Uterus (tissue), 3 donors: ENCODE measurements at regions not wholly inside any gene's neighbourhood (a gene's known extent, or its start where the extent isn't known, plus 50 kb on each side); places are given as distances from the start of the nearest gene placed in this dataset.

Source experiments
- DNase-seq, 2 donors: peaks; one replicate each; pipeline ENCODE4 v3.0.0-alpha.2; 2019 to 2020
- H3K27ac ChIP-seq, 2 donors: fragments of 200-600 bp; sonication (generic); 1 replicate in 1 of 2; 2 replicates in 1 of 2; pipeline ENCODE4 v1.5.1; 2016 to 2018
- H3K27me3 ChIP-seq, 2 donors: fragments of 200-600 bp; sonication (generic); one replicate each; pipeline ENCODE4 v1.5.1; 2018 to 2019; ENCODE audit warnings: control low read depth in 1 of 2
- H3K36me3 ChIP-seq, 2 donors: fragments of 200-600 bp; sonication (generic); one replicate each; pipeline ENCODE4 v1.5.1; 2019; ENCODE audit warnings: control low read depth in 1 of 2
- H3K4me1 ChIP-seq, 2 donors: fragments of 200-600 bp; sonication (generic); one replicate each; pipeline ENCODE4 v1.5.1; 2018 to 2019; ENCODE audit warnings: control low read depth in 1 of 2
- H3K4me3 ChIP-seq, 2 donors: fragments of 200-600 bp; sonication (generic); 1 replicate in 1 of 2; 2 replicates in 1 of 2; pipeline ENCODE4 v1.5.1; 2018 to 2019; ENCODE audit warnings: mild to moderate bottlenecking in 1 of 2
- H3K9me3 ChIP-seq, 2 donors: fragments of 200-600 bp; sonication (generic); one replicate each; pipeline ENCODE4 v1.5.1; 2019; ENCODE audit warnings: control low read depth in 1 of 2
- CTCF ChIP-seq, 4 experiments: fragments of 200-600 bp in 2 of 4; fragments of 450-650 bp in 2 of 4; sonication (generic) in 2 of 4; IDR thresholded peaks; one replicate each; pipeline ENCODE4 v1.5.1; 2016 to 2019; ENCODE audit warnings: antibody characterized with exemption in 4 of 4, mild to moderate bottlenecking in 2 of 4, moderate library complexity in 1 of 4
- POLR2A ChIP-seq, 2 donors: fragments of 450-650 bp; IDR thresholded peaks; one replicate each; pipeline ENCODE4 v1.6.1; 2016; ENCODE audit warnings: antibody characterized with exemption in 2 of 2, mild to moderate bottlenecking in 1 of 2, moderate library complexity in 1 of 2
- intact Hi-C: fragments of 100-400 bp; cut with DNase I; formaldehyde crosslinking; loops from one replicate; pipeline ENCODE4 v1.15.1; 2023; ENCODE audit warnings: low total_unique reads
- donor health status: DM: yes; HTN: yes; CAD: no.

- no peaks in the 10 kb centered on the region for H3K27me3 ChIP-seq
- TF ChIP-seq POLR2A (IDR thresholded peaks at IDR 0.05) = no peak
- no peak for TF ChIP-seq CTCF (IDR thresholded peaks at IDR 0.05)
- H3K36me3 ChIP-seq = no peaks in the 10 kb centered on the region
- intact Hi-C loops = no loop called here
- no peak for DNase-seq
- H3K4me3 ChIP-seq = no peak overlapping the region
- no peaks in the 10 kb centered on the region for H3K4me1 ChIP-seq
- H3K9me3 ChIP-seq = no peaks in the 10 kb centered on the region
- no peak overlapping the region for H3K27ac ChIP-seq
Observed at GRCh38 chr17:5885336-5885735, 184.8 kb upstream of the WSCD1 start.

DNA sequence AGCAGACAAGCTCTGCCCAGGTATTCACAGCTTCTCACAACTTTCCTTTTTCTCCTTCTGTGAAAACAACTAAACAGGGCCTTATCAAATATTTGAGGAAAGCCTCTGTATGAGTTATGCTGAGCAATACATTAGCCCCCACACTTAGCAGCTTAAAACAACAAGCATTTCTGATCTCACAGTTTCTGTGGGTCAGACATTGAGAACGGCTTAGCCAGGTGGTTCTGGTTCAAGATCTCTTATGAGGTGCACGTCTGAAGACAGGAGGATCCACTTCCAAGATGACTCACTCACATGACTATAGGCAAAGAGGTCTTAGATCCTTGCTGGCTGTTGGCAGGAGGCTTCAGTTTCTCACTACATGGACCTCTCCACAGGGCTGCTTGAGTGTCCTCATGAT, 181.4 kb upstream of the WSCD1 start:
- TF ChIP-seq CTCF (IDR thresholded peaks at IDR 0.05) (no peak), POLR2A (IDR thresholded peaks at IDR 0.05) (no peak)
- intact Hi-C loops = no loop called here
- no peaks in the 10 kb centered on the region for H3K27me3 ChIP-seq

GRCh38 chr17:5892921-5893675, 177.1 kb upstream of the WSCD1 start:
- no peak for DNase-seq
- Histone ChIP-seq H3K27me3 (no peaks in the 10 kb centered on the region), H3K36me3 (no peaks in the 10 kb centered on the region), H3K9me3 (no peaks in the 10 kb centered on the region), H3K4me3 (no peak overlapping the region), H3K4me1 (no peaks in the 10 kb centered on the region), H3K27ac (no peak overlapping the region)
- TF ChIP-seq POLR2A (IDR thresholded peaks at IDR 0.05) (no peak), CTCF (IDR thresholded peaks at IDR 0.05) (no peak)
- intact Hi-C loops = no loop called here

More for the DNA sequence above, 181.4 kb upstream of the WSCD1 start:
- Histone ChIP-seq H3K27ac (no peak overlapping the region), H3K4me3 (no peak overlapping the region), H3K9me3 (no peaks in the 10 kb centered on the region), H3K36me3 (no peaks in the 10 kb centered on the region), H3K4me1 (no peaks in the 10 kb centered on the region)
- no peak for DNase-seq

DNA sequence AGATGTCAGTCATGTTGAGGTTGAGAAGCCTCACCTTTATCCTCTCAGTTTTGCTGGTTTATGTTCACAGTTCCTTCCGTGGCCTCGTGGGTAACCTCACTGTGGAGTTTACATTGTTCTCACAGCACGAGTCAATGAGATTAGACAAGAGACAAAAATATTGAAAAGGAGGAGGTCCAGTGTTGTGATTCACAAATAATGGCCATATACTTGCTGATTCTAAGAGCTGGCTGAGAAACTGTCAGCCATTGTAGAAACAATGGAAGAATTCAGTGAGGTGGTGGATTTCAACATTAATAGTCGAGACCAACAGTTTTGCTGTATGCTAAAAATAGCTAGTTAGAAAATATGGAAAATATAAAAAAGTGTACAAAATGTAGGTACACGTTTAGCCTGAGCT, 176.4 kb upstream of the WSCD1 start:
- intact Hi-C loops = no loop called here
- Histone ChIP-seq H3K4me1 (no peaks in the 10 kb centered on the region), H3K27ac (no peak overlapping the region), H3K4me3 (no peak overlapping the region), H3K9me3 (no peaks in the 10 kb centered on the region), H3K27me3 (no peaks in the 10 kb centered on the region), H3K36me3 (no peaks in the 10 kb centered on the region)
- no peak for DNase-seq
- TF ChIP-seq CTCF (IDR thresholded peaks at IDR 0.05) = no peak
- no peak for TF ChIP-seq POLR2A (IDR thresholded peaks at IDR 0.05)

- no peaks in the 10 kb centered on the region for H3K27me3 ChIP-seq
- H3K4me1 ChIP-seq = no peaks in the 10 kb centered on the region
- no peak overlapping the region for H3K27ac ChIP-seq
- DNase-seq = no peak
- H3K9me3 ChIP-seq = no peaks in the 10 kb centered on the region
- no peaks in the 10 kb centered on the region for H3K36me3 ChIP-seq
- intact Hi-C loops = no loop called here
- TF ChIP-seq POLR2A (IDR thresholded peaks at IDR 0.05) (no peak), CTCF (IDR thresholded peaks at IDR 0.05) (no peak)
- H3K4me3 ChIP-seq = no peak overlapping the region
Observed at GRCh38 chr17:5895276-5895675, 174.9 kb upstream of the WSCD1 start.
